H9 (cell line): ENCODE measurements at regions not wholly inside any gene's neighbourhood (a gene's known extent, or its start where the extent isn't known, plus 50 kb on each side); places are given as distances from the start of the nearest gene placed in this dataset.

Experiments
- DNase-seq: peaks from one replicate; pipeline ENCODE4 v3.0.0-alpha.2; 2017
- H2AFZ ChIP-seq: one replicate; pipeline ENCODE4 v1.6.1; 2013; ENCODE audit warnings: mild to moderate bottlenecking, low read length, control low read depth, moderate library complexity
- H2AK5ac ChIP-seq: 2 replicates; pipeline ENCODE4 v1.6.1; 2013; ENCODE audit warnings: low read length, control low read depth, mixed read lengths; ENCODE audit not compliant: insufficient read length
- H2BK120ac ChIP-seq: one replicate; pipeline ENCODE4 v1.6.1; 2013; ENCODE audit warnings: low read depth, mild to moderate bottlenecking, low read length, control low read depth, inconsistent platforms; ENCODE audit not compliant: poor library complexity, severe bottlenecking
- H2BK12ac ChIP-seq: 2 replicates; pipeline ENCODE4 v1.6.1; 2013; ENCODE audit warnings: low read length, control low read depth, mixed read lengths, low read depth; ENCODE audit not compliant: insufficient read length
- H2BK15ac ChIP-seq: 2 replicates; pipeline ENCODE4 v1.6.1; 2013; ENCODE audit warnings: low read depth, low read length, control low read depth
- H2BK20ac ChIP-seq: one replicate; pipeline ENCODE4 v1.6.1; 2013; ENCODE audit warnings: low read depth, mild to moderate bottlenecking, low read length, control low read depth, inconsistent platforms; ENCODE audit not compliant: poor library complexity, severe bottlenecking
- H2BK5ac ChIP-seq: 2 replicates; pipeline ENCODE4 v1.6.1; 2013; ENCODE audit warnings: low read length, control low read depth, mixed read lengths; ENCODE audit not compliant: insufficient read length
- H3K14ac ChIP-seq: 2 replicates; pipeline ENCODE4 v1.6.1; 2013; ENCODE audit warnings: low read length, control low read depth; ENCODE audit not compliant: insufficient read depth
- H3K18ac ChIP-seq: 2 replicates; pipeline ENCODE4 v1.6.1; 2013; ENCODE audit warnings: low read depth, mild to moderate bottlenecking, mixed read lengths, low read length, control low read depth; ENCODE audit not compliant: insufficient read length
- H3K23ac ChIP-seq: 2 replicates; pipeline ENCODE4 v1.6.1; 2013; ENCODE audit warnings: low read length, control low read depth, mixed read lengths, low read depth; ENCODE audit not compliant: insufficient read length
- H3K23me2 ChIP-seq: 2 replicates; pipeline ENCODE4 v1.6.1; 2013; ENCODE audit warnings: low read depth, mild to moderate bottlenecking, mixed read lengths, low read length, control low read depth; ENCODE audit not compliant: insufficient read length, poor library complexity, severe bottlenecking
- H3K27ac ChIP-seq: 2 replicates; pipeline ENCODE4 v1.5.1; 2013; ENCODE audit warnings: low read length, control low read depth, mixed read lengths, low read depth; ENCODE audit not compliant: insufficient read length
- H3K27me3 ChIP-seq: 2 replicates; pipeline ENCODE4 v1.6.1; 2013; ENCODE audit warnings: low read length, control low read depth, inconsistent platforms; ENCODE audit not compliant: insufficient read depth
- H3K4ac ChIP-seq: 2 replicates; pipeline ENCODE4 v1.6.1; 2013; ENCODE audit warnings: low read depth, mild to moderate bottlenecking, control low read depth, inconsistent platforms, low read length, moderate library complexity
- H3K4me1 ChIP-seq: 2 replicates; pipeline ENCODE4 v1.6.1; 2013; ENCODE audit warnings: low read length, control low read depth, inconsistent platforms; ENCODE audit not compliant: insufficient read depth
- H3K4me2 ChIP-seq: 2 replicates; pipeline ENCODE4 v1.6.1; 2013; ENCODE audit warnings: low read length, control low read depth, mixed read lengths; ENCODE audit not compliant: insufficient read length, insufficient read depth
- H3K56ac ChIP-seq: 2 replicates; pipeline ENCODE4 v1.6.1; 2013; ENCODE audit warnings: low read depth, mild to moderate bottlenecking, mixed read lengths, low read length, control low read depth; ENCODE audit not compliant: insufficient read length
- H3K79me1 ChIP-seq: 2 replicates; pipeline ENCODE4 v1.6.1; 2013; ENCODE audit warnings: low read depth, mild to moderate bottlenecking, moderate library complexity, low read length, control low read depth, inconsistent platforms; ENCODE audit not compliant: insufficient read depth, poor library complexity, severe bottlenecking
- H3K79me2 ChIP-seq: 2 replicates; pipeline ENCODE4 v1.6.1; 2013; ENCODE audit warnings: low read length, control low read depth, inconsistent platforms; ENCODE audit not compliant: insufficient read depth
- H3K9ac ChIP-seq: 2 replicates; pipeline ENCODE4 v1.6.1; 2013; ENCODE audit warnings: low read length, control low read depth, mixed read lengths; ENCODE audit not compliant: insufficient read length; ENCODE audit errors: extremely low read depth
- H3K9me3 ChIP-seq: one replicate; pipeline ENCODE4 v1.6.1; 2013; ENCODE audit warnings: low read depth, low read length, inconsistent platforms; ENCODE audit not compliant: control insufficient read depth
- H3T11ph ChIP-seq: one replicate; pipeline ENCODE4 v1.6.1; 2013; ENCODE audit warnings: mild to moderate bottlenecking, low read length, control low read depth, inconsistent platforms
- H4K20me1 ChIP-seq: one replicate; pipeline ENCODE4 v1.6.1; 2013; ENCODE audit not compliant: control insufficient read depth, insufficient read length, insufficient read depth
- H4K5ac ChIP-seq: 2 replicates; pipeline ENCODE4 v1.6.1; 2013; ENCODE audit warnings: low read depth, mild to moderate bottlenecking, mixed read lengths, low read length, control low read depth; ENCODE audit not compliant: insufficient read length
- H4K8ac ChIP-seq: replicated peaks from 2 replicates; pipeline ENCODE4 v1.6.1; 2013; ENCODE audit warnings: low read length, control low read depth, mixed read lengths, low read depth; ENCODE audit not compliant: insufficient read length
- H4K91ac ChIP-seq: 2 replicates; pipeline ENCODE4 v1.6.1; 2013; ENCODE audit warnings: low read depth, mild to moderate bottlenecking, moderate library complexity, mixed read lengths, low read length, control low read depth; ENCODE audit not compliant: insufficient read length
- H3K27ac Mint-ChIP-seq, 3 experiments: 2 replicates in 2 of 3; 3 replicates in 1 of 3; pipeline ENCODE4 v1.8.0; 2020 to 2021; ENCODE audit warnings: mixed read lengths in 3 of 3, mild to moderate bottlenecking in 1 of 3, moderate library complexity in 1 of 3
- H3K27me3 Mint-ChIP-seq: 2 replicates; pipeline ENCODE4 v1.8.0; 2021; ENCODE audit warnings: low read depth, mild to moderate bottlenecking, moderate library complexity, mixed read lengths
- H3K36me3 Mint-ChIP-seq, 3 experiments: 2 replicates in 2 of 3; 3 replicates in 1 of 3; pipeline ENCODE4 v1.8.0; 2020 to 2021; ENCODE audit warnings: low read depth in 3 of 3, mixed read lengths in 3 of 3; ENCODE audit not compliant: insufficient read depth in 1 of 3
- H3K4me1 Mint-ChIP-seq, 2 experiments: 2 replicates each; pipeline ENCODE4 v1.8.0; 2020; ENCODE audit warnings: mixed read lengths in 2 of 2
- H3K4me3 Mint-ChIP-seq, 2 experiments: 2 replicates in 1 of 2; 3 replicates in 1 of 2; pipeline ENCODE4 v1.8.0; 2020 to 2021; ENCODE audit warnings: mild to moderate bottlenecking in 2 of 2, mixed read lengths in 2 of 2, moderate library complexity in 1 of 2
- H3K9me3 Mint-ChIP-seq, 2 experiments: 2 replicates in 1 of 2; 3 replicates in 1 of 2; pipeline ENCODE4 v1.8.0; 2020; ENCODE audit warnings: mild to moderate bottlenecking in 2 of 2, mixed read lengths in 2 of 2, moderate library complexity in 1 of 2
- WGBS: extraction: QIAGEN DNeasy Blood & Tissue Kit; methylation state at CpG from one replicate; pipeline ENCODE4 v1.1.7; 2013; ENCODE audit warnings: missing lambda C conversion rate, low lambda C conversion rate, mixed read lengths; ENCODE audit not compliant: insufficient read length; ENCODE audit errors: extremely low coverage; 5-methylcytosine and 5-hydroxymethylcytosine counted together
- TF ChIP-seq, protein P1 (sequence below): fragments of 200-600 bp; sonication (generic); conservative IDR thresholded peaks from 3 replicates; pipeline ENCODE4 v1.8.0; 2021; ENCODE audit warnings: antibody characterized with exemption, mild to moderate bottlenecking

DNA sequence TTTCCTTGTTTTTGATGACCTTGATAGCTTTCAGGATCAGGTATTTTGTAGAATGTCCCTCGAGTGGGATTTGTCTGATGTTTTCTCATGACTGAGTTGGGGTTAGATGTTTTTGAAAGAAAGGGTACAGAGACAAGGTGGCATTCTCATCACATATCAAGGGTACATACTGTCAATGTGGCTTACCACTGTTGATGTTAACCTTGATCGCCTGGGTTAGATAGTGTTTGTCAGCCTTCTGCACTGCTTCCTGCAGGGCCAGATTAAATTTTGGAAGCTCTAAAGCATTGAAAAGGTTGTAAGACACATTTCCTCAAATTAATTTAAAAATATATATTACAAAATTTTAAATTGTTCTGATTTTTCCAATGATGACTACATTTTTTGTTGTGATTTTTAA, 287.4 kb upstream of the ACTBL2 start:
- no peak overlapping the region for H2BK15ac ChIP-seq
- H3T11ph ChIP-seq: no peak overlapping the region
- WGBS: no CpG with 5 or more reads among the region's 2 CpGs
- H4K91ac ChIP-seq: no peak overlapping the region
- no peaks in the 10 kb centered on the region for H4K20me1 ChIP-seq
- H3K9me3 ChIP-seq: no peaks in the 10 kb centered on the region
- no peak overlapping the region for H2BK12ac ChIP-seq
- H3K79me1 ChIP-seq: no peaks in the 10 kb centered on the region
- no peak overlapping the region for H4K8ac ChIP-seq
- Mint-ChIP-seq H3K4me3 (no peak overlapping the region), H3K36me3 (no peaks in the 10 kb centered on the region), H3K27me3 (no peaks in the 10 kb centered on the region), H3K4me1 (peaks cover 5 to 8% of the 10 kb centered on the region in 2 experiments; a peak in 3 of 4 replicates), H3K27ac (no peak overlapping the region), H3K9me3 (no peaks in the 10 kb centered on the region)
- no peak overlapping the region for H3K9ac ChIP-seq
- no peak for DNase-seq
- no peak overlapping the region for H3K27ac ChIP-seq
- H3K18ac ChIP-seq: no peak overlapping the region
- no peak overlapping the region for H3K56ac ChIP-seq
- no peak overlapping the region for H2AK5ac ChIP-seq
- no peak overlapping the region for H3K23ac ChIP-seq
- TF ChIP-seq, protein P1, sequence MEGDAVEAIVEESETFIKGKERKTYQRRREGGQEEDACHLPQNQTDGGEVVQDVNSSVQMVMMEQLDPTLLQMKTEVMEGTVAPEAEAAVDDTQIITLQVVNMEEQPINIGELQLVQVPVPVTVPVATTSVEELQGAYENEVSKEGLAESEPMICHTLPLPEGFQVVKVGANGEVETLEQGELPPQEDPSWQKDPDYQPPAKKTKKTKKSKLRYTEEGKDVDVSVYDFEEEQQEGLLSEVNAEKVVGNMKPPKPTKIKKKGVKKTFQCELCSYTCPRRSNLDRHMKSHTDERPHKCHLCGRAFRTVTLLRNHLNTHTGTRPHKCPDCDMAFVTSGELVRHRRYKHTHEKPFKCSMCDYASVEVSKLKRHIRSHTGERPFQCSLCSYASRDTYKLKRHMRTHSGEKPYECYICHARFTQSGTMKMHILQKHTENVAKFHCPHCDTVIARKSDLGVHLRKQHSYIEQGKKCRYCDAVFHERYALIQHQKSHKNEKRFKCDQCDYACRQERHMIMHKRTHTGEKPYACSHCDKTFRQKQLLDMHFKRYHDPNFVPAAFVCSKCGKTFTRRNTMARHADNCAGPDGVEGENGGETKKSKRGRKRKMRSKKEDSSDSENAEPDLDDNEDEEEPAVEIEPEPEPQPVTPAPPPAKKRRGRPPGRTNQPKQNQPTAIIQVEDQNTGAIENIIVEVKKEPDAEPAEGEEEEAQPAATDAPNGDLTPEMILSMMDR: no peak
- no peak overlapping the region for H2AFZ ChIP-seq
- no peaks in the 10 kb centered on the region for H3K79me2 ChIP-seq
- no peak overlapping the region for H2BK20ac ChIP-seq
- 0 out of 2 replicates have a peak, but pooled peaks cover 3% of the 10 kb centered on the region for H3K4me1 ChIP-seq
- no peak overlapping the region for H3K4me2 ChIP-seq
- no peak overlapping the region for H3K14ac ChIP-seq
- H4K5ac ChIP-seq: no peak overlapping the region
- no peak overlapping the region for H3K4ac ChIP-seq
- H3K27me3 ChIP-seq: no peaks in the 10 kb centered on the region
- H2BK120ac ChIP-seq: no peak overlapping the region
- H3K23me2 ChIP-seq: no peaks in the 10 kb centered on the region
- no peak overlapping the region for H2BK5ac ChIP-seq
